ENCODE measurements at regions not wholly inside any gene's neighbourhood (a gene's known extent, or its start where the extent isn't known, plus 50 kb on each side); places are given as distances from the start of the nearest gene placed in this dataset.
"Not testable (repeated sequence)": the region's sequence is repeated elsewhere in the genome, so short reads cannot be mapped to it uniquely, and the experiment has no call there.

DNA sequence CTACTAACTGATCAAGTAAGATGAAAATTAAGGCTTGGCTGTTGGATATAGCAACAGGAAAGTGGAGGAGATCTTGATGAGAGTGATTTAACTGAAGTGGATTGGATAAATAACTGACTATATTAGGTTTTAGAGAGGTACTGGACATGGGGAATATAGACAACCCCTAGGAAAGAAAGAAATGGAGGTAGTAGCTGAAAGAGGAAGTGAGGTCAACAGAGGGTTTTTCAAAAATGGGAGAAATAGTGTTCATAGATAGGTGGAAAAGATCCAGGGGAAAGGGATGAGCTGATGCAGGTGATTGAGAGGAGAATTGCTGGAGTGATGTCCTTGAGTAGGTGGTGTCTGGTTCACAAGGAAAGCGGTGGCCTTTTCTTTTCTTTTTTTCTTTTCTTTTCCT, 69.9 kb upstream of the PSME4 start:
- ChIA-PET CTCF (interaction anchor here (1.4 to 3.7 kb wide), 2 partner anchors 9 to 12 kb away, joined by 3 to 15 read pairs; no protein-coding TSS in a partner anchor), POLR2A (no interaction called here)
- DNase-seq (ENCODE audit: extremely low spot score): no peak
- TF ChIP-seq CTCF (IDR thresholded peaks at IDR 0.05; ENCODE audit: control extremely low read depth, extremely low read depth, low read depth, missing control alignments): no peak

- no peak for TF ChIP-seq CTCF (IDR thresholded peaks at IDR 0.05; ENCODE audit: control extremely low read depth, extremely low read depth, low read depth, missing control alignments)
- ChIA-PET POLR2A (no interaction called here), CTCF (interaction anchor here (1.4 to 3.7 kb wide), 2 partner anchors 9 to 13 kb away, joined by 3 to 15 read pairs; no protein-coding TSS in a partner anchor)
- DNase-seq (ENCODE audit: extremely low spot score): no peak
These were observed 69.5 kb upstream of the PSME4 start for GRCh38 chr2:54040250-54040649.

- no peak for DNase-seq (ENCODE audit: extremely low spot score)
- ChIA-PET POLR2A (interaction anchor here (0.6 kb wide), 1 partner anchor 259 kb away, joined by 3 read pairs; no protein-coding TSS in a partner anchor), CTCF (interaction anchor here (1.1 to 3.7 kb wide), 3 partner anchors 14 to 17 kb away, joined by 5 to 15 read pairs (median 6); no protein-coding TSS in a partner anchor)
- TF ChIP-seq CTCF (IDR thresholded peaks at IDR 0.05; ENCODE audit: control extremely low read depth, extremely low read depth, low read depth, missing control alignments): no peak
These were observed 68.0 kb upstream of the PSME4 start for GRCh38 chr2:54038835-54039234.

- DNase-seq (ENCODE audit: extremely low spot score); CTCF ChIA-PET; POLR2A ChIA-PET: not testable (repeated sequence)
These were observed 60.5 kb upstream of the PSME4 start for GRCh38 chr2:54031288-54031687.

DNA sequence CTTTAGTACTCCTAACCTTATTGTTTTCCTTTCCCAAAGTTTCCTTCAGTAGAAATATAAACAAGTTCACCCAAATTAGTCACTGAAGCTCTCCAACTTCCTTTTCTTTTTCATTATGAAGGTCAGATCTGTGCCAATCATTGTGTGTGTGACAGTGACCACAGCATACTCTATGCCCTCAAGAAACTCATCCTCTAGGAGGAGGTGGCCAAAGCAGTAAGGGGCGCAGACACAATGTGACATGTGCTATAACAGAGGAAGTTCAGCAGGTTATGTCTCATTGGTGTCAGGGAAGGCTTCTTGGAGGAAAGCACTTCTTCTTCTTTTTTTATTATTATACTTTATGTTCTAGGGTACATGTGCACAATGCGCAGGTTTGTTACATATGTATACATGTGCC, 60.0 kb upstream of the PSME4 start:
- no peak for DNase-seq (ENCODE audit: extremely low spot score)
- ChIA-PET CTCF (interaction anchor here (1.3 kb wide), 1 partner anchor 19 kb away, joined by 3 read pairs; no protein-coding TSS in a partner anchor), POLR2A (no interaction called here)
- TF ChIP-seq CTCF (IDR thresholded peaks at IDR 0.05; ENCODE audit: control extremely low read depth, extremely low read depth, low read depth, missing control alignments): no peak

- ChIA-PET POLR2A (no interaction called here), CTCF (interaction anchor here (1.3 kb wide), 1 partner anchor 19 kb away, joined by 3 read pairs; no protein-coding TSS in a partner anchor)
- DNase-seq (ENCODE audit: extremely low spot score): no peak
- no peak for TF ChIP-seq CTCF (IDR thresholded peaks at IDR 0.05; ENCODE audit: control extremely low read depth, extremely low read depth, low read depth, missing control alignments)
These were observed 59.6 kb upstream of the PSME4 start for GRCh38 chr2:54030396-54030741.

GRCh38 chr2:54029721-54030395, 59.1 kb upstream of the PSME4 start:
- TF ChIP-seq CTCF (IDR thresholded peaks at IDR 0.05; ENCODE audit: control extremely low read depth, extremely low read depth, low read depth, missing control alignments): no peak
- ChIA-PET POLR2A (no interaction called here), CTCF (interaction anchor here (1.3 kb wide), 1 partner anchor 20 kb away, joined by 3 read pairs; no protein-coding TSS in a partner anchor)
- DNase-seq (ENCODE audit: extremely low spot score): no peak

- POLR2A ChIA-PET, CTCF ChIA-PET: not testable (repeated sequence)
These were observed 54.8 kb upstream of the PSME4 start for GRCh38 chr2:54025463-54026075.

More at GRCh38 chr2:54025463-54026075, 54.8 kb upstream of the PSME4 start:
- DNase-seq (ENCODE audit: extremely low spot score): not testable (repeated sequence)

Data from GM10248 (cell line).